GM06990 (cell line): ENCODE measurements at regions not wholly inside any gene's neighbourhood (a gene's known extent, or its start where the extent isn't known, plus 50 kb on each side); places are given as distances from the start of the nearest gene placed in this dataset.
A peak's percentile ranks its signal among the peaks of the same experiment; 100 is the strongest.

Experiments used
- DNase-seq: peaks from one replicate; pipeline ENCODE4 v3.0.0-alpha.2; 2011; ENCODE audit not compliant: insufficient read length; ENCODE audit errors: extremely low read depth
- H3K27me3 ChIP-seq: replicated peaks from 2 replicates; pipeline ENCODE4 v1.6.0; 2011; ENCODE audit warnings: low read length; ENCODE audit not compliant: control insufficient read depth, insufficient read depth
- H3K36me3 ChIP-seq: 2 replicates; pipeline ENCODE4 v1.5.1; 2011; ENCODE audit warnings: low read length; ENCODE audit not compliant: control insufficient read depth, insufficient read depth
- H3K4me3 ChIP-seq: replicated peaks from 2 replicates; pipeline ENCODE4 v1.5.1; 2011; ENCODE audit warnings: low read depth, mild to moderate bottlenecking, control low read depth, low read length
- TF ChIP-seq, protein P1 (sequence below): IDR thresholded peaks from 2 replicates; pipeline ENCODE4 v1.5.1; 2011; ENCODE audit warnings: low read length, control low read depth, mild to moderate bottlenecking, inconsistent platforms; ENCODE audit not compliant: insufficient read depth, poor library complexity, severe bottlenecking

DNA sequence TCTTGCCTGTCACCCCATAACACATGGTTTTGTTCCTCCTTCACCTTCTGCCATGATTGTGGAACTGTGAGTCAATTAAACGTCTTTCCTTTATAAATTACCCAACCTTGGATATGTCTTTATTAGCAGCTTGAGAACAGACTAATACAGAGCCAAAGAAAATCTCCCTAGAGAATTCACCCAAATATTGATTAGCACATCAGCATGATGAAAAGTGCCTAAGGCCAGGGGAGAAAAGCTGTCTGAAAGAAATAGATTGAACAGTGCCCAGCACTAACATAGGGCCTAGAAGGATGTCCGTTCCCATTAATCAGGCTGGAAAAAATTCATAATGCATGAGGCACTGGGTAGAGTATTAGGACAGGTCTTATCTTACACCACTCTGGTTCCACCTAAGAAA lies 111.9 kb upstream of the CALN1 start:
- H3K4me3 ChIP-seq, result no peak overlapping the region
- H3K36me3 ChIP-seq, result no peaks in the 10 kb centered on the region
- TF ChIP-seq, protein P1, sequence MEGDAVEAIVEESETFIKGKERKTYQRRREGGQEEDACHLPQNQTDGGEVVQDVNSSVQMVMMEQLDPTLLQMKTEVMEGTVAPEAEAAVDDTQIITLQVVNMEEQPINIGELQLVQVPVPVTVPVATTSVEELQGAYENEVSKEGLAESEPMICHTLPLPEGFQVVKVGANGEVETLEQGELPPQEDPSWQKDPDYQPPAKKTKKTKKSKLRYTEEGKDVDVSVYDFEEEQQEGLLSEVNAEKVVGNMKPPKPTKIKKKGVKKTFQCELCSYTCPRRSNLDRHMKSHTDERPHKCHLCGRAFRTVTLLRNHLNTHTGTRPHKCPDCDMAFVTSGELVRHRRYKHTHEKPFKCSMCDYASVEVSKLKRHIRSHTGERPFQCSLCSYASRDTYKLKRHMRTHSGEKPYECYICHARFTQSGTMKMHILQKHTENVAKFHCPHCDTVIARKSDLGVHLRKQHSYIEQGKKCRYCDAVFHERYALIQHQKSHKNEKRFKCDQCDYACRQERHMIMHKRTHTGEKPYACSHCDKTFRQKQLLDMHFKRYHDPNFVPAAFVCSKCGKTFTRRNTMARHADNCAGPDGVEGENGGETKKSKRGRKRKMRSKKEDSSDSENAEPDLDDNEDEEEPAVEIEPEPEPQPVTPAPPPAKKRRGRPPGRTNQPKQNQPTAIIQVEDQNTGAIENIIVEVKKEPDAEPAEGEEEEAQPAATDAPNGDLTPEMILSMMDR, result no peak
- H3K27me3 ChIP-seq, result no peaks in the 10 kb centered on the region
- DNase-seq, result no peak

DNA sequence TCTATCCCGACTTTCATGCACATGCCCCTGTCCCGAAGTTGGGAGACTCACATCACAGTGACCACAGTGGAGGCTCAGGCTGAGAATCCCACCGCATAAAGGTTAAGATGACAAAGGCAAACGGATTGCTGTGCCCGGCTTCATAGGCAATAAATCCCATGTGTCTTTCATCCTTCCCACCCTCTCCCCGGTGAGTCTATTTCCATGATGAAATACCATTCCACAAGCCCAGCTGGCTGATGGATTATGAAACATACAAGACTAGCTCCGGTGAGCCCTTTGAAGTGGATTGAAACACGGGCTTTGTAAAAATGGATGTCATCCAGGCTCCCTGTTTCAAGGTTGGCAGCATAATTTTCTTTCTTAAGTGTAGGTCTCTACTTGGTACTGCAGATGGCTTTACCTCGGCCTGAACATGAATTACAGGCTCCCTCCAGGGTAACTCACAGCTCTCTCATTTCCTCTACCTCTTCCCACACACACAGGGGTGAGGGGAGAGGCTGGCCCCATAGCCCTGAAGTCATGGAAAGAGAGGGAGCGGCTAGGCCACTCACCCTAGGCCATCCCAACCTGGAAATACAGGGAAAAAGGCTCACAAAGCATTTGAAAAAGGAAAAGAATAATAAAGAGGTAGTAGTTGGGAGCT lies 92.0 kb upstream of the CALN1 start:
- TF ChIP-seq, protein P1, result no peak
- Histone ChIP-seq H3K36me3 (no peaks in the 10 kb centered on the region), H3K27me3 (no peaks in the 10 kb centered on the region), H3K4me3 (no peak overlapping the region)
- no peak for DNase-seq

DNA sequence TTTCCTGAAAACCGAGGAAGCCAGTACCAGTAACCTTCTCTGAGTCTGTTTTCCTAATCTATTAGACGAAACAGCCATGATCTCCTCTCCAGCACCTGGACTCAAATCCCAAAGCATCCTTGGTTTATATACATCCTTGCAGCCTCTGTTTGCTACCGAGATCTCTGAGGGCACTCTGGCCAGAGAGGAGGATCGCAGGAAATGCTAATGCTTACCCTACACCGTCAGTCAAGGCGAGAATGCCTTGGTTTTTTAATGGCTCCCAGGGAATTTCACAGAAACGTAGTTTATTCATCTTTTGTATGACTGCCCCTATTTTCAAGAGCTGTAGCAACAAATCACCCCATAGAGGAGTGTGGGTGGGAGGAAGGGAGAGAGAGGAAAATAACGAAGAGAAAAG lies 91.5 kb upstream of the CALN1 start:
- TF ChIP-seq, protein P1, result no peak
- H3K27me3 ChIP-seq, result no peaks in the 10 kb centered on the region
- H3K36me3 ChIP-seq, result no peaks in the 10 kb centered on the region
- no peak for DNase-seq
- no peak overlapping the region for H3K4me3 ChIP-seq

DNA sequence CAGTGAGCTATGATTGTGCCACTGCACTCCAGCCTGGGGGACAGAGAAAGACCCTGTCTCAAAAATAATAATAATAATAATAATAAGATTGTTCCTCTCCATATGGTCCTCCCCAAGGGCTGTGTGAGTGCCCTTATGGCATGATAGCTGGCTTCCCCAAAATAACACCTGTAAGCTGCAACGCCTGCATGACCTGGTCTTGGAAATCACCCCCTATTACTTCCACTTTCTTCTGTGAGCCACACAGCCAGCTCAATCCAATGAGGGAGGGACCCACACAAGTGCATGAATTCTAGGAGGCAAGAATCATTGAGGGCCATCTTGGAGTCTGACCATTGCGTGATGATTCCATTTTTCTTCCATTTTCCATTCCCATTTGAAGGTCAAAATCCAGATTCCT lies 82.7 kb upstream of the CALN1 start:
- H3K27me3 ChIP-seq, result no peaks in the 10 kb centered on the region
- TF ChIP-seq, protein P1, result no peak
- no peak overlapping the region for H3K4me3 ChIP-seq
- no peak for DNase-seq
- no peaks in the 10 kb centered on the region for H3K36me3 ChIP-seq

DNA sequence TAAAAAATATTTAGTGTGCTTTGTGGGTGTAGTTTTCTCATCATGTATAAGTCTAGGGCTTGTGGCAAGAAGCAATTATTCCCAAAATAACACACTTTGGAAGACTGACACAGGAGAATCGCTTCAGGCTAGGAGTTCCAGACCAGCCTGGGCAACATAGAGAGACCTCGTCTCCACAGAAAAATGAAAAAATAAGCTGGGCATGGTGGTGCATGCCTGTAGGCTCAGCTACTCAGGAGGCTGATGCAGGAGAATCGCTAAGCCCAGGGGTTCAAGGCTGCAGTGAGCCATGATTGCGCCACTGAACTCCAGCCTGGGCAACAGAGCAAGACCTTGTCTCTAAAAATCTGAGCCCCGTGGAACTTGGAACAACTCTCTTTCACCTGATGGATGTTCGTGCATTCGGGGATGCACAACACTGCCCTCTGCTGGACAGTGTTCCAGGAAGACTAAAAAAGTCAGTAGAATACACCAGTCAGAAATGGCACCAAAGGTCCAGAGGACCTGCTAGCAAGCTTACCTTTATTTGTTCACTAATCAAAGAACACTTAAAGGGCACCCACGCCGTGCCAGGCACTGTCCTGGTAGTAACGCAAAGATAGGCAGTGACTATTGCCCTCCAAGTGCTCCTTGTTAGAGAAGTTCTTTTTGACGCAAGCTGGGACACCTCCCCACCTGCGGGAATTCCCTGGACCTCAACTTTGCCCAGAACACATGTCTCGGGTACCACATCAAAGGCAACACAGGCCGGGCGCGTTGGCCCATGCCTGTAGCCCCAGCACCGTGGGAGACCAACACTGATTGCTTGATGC lies 81.9 kb upstream of the CALN1 start:
- TF ChIP-seq, protein P1, result peak; percentile 75
- Histone ChIP-seq H3K27me3 (no peaks in the 10 kb centered on the region), H3K36me3 (no peaks in the 10 kb centered on the region), H3K4me3 (no peak overlapping the region)
- DNase-seq, result peak; percentile 48
